ENCODE measurements at regions not wholly inside any gene's neighbourhood (a gene's known extent, or its start where the extent isn't known, plus 50 kb on each side); places are given as distances from the start of the nearest gene placed in this dataset.

GRCh38 chr12:58342736-58343135 is 401.4 kb downstream of the ATP23 start:
- TF ChIP-seq CTCF (IDR thresholded peaks at IDR 0.05; ENCODE audit: borderline replicate concordance, extremely low read depth, low read length, poor library complexity, severe bottlenecking) (no peak), EZH2 (IDR thresholded peaks at IDR 0.05; ENCODE audit: borderline replicate concordance, low read depth, low read length, severe bottlenecking) (no peak)
